IMR-90 (cell line): ENCODE measurements at regions not wholly inside any gene's neighbourhood (a gene's known extent, or its start where the extent isn't known, plus 50 kb on each side); places are given as distances from the start of the nearest gene placed in this dataset.
"Not testable (repeated sequence)": the region's sequence is repeated elsewhere in the genome, so short reads cannot be mapped to it uniquely, and the experiment has no call there.

Experiments
- ATAC-seq: fragments of 200-7000 bp; cut with Tn5 transposase; 2 replicates; pipeline ENCODE4 v1.9.1; 2020; ENCODE audit warnings: low read depth, mild to moderate bottlenecking, moderate library complexity
- BruUV-seq: library from RNA; stranded (reverse); fragments of 400-500 nt; replicated peaks from 2 replicates; lab custom pipeline; 2021; lab: Mats Ljungman, UMichigan
- CTCF ChIA-PET: fragments of 300-600 bp; formaldehyde crosslinking; extraction: SDS; loops from one replicate; lab custom pipeline; 2021; ENCODE audit warnings: antibody characterized with exemption; lab: Yijun Ruan, JAX
- POLR2A ChIA-PET: fragments of 300-600 bp; sonication (Branson Sonifier 250); formaldehyde crosslinking; loops from one replicate; lab custom pipeline; 2022; ENCODE audit warnings: antibody characterized with exemption; ENCODE audit not compliant: unreplicated experiment; lab: Charles Lee
- DNase-seq: peaks from one replicate; pipeline ENCODE4 v3.0.0; 2013
- H2AFZ ChIP-seq: replicated peaks from 2 replicates; pipeline ENCODE3; 2013; ENCODE audit warnings: low read length, mild to moderate bottlenecking; ENCODE audit not compliant: poor library complexity
- H2AK5ac ChIP-seq: 2 replicates; pipeline ENCODE4 v1.6.1; 2013; ENCODE audit warnings: low read depth, low read length, inconsistent platforms
- H2AK9ac ChIP-seq: replicated peaks from 2 replicates; pipeline ENCODE3; 2013; ENCODE audit warnings: mild to moderate bottlenecking, low read depth, low read length, moderate library complexity; ENCODE audit not compliant: poor library complexity
- H2BK120ac ChIP-seq: 2 replicates; pipeline ENCODE4 v1.6.1; 2013; ENCODE audit warnings: low read depth, low read length, inconsistent platforms
- H2BK15ac ChIP-seq: 3 replicates; pipeline ENCODE4 v1.6.1; 2013; ENCODE audit warnings: low read depth, low read length, inconsistent platforms
- H2BK20ac ChIP-seq: 2 replicates; pipeline ENCODE4 v1.6.1; 2013; ENCODE audit warnings: low read depth, mild to moderate bottlenecking, inconsistent platforms, low read length, moderate library complexity
- H2BK5ac ChIP-seq: 2 replicates; pipeline ENCODE4 v1.6.1; 2013; ENCODE audit warnings: mild to moderate bottlenecking, low read depth, low read length, inconsistent platforms; ENCODE audit not compliant: poor library complexity, severe bottlenecking
- H3K14ac ChIP-seq: replicated peaks from 2 replicates; pipeline ENCODE4 v1.6.1; 2013; ENCODE audit warnings: low read depth, low read length, inconsistent platforms
- H3K18ac ChIP-seq: 2 replicates; pipeline ENCODE4 v1.6.1; 2013; ENCODE audit warnings: low read depth, low read length, control low read depth
- H3K23ac ChIP-seq: 2 replicates; pipeline ENCODE4 v1.6.1; 2013; ENCODE audit warnings: low read depth, low read length, inconsistent platforms
- H3K27ac ChIP-seq: 2 replicates; pipeline ENCODE4 v1.5.1; 2013; ENCODE audit warnings: mild to moderate bottlenecking, control low read depth, low read length; ENCODE audit not compliant: insufficient read depth
- H3K27me3 ChIP-seq: 2 replicates; pipeline ENCODE4 v1.6.1; 2013; ENCODE audit warnings: low read length; ENCODE audit not compliant: control insufficient read depth, insufficient read depth
- H3K36me3 ChIP-seq: 2 replicates; pipeline ENCODE4 v1.6.1; 2013; ENCODE audit warnings: low read length, mixed read lengths; ENCODE audit not compliant: control insufficient read depth, insufficient read depth
- H3K4ac ChIP-seq: 2 replicates; pipeline ENCODE4 v1.6.1; 2013; ENCODE audit warnings: low read depth, low read length, inconsistent platforms
- H3K4me1 ChIP-seq: 2 replicates; pipeline ENCODE4 v1.6.1; 2013; ENCODE audit warnings: low read length, mixed read lengths; ENCODE audit not compliant: control insufficient read depth, insufficient read depth
- H3K4me2 ChIP-seq: 2 replicates; pipeline ENCODE4 v1.6.1; 2013; ENCODE audit warnings: low read depth, mild to moderate bottlenecking, control low read depth, low read length, moderate library complexity
- H3K4me3 ChIP-seq: 2 replicates; pipeline ENCODE4 v1.5.1; 2013; ENCODE audit warnings: low read depth, mild to moderate bottlenecking, control low read depth, low read length, moderate library complexity; ENCODE audit not compliant: insufficient read depth
- H3K56ac ChIP-seq: 2 replicates; pipeline ENCODE4 v1.6.1; 2013; ENCODE audit warnings: low read length, inconsistent platforms; ENCODE audit not compliant: insufficient read depth; ENCODE audit errors: extremely low read depth
- H3K79me1 ChIP-seq, 2 experiments: 2 replicates each; pipeline ENCODE4 v1.6.1; 2013; ENCODE audit warnings: low read length in 2 of 2, inconsistent platforms in 1 of 2, low read depth in 1 of 2
- H3K9ac ChIP-seq: 2 replicates; pipeline ENCODE4 v1.6.1; 2013; ENCODE audit warnings: low read depth, low read length, control low read depth
- H3K9me1 ChIP-seq: 2 replicates; pipeline ENCODE4 v1.6.1; 2013; ENCODE audit warnings: low read length, inconsistent platforms; ENCODE audit not compliant: insufficient read depth
- H3K9me3 ChIP-seq: 2 replicates; pipeline ENCODE4 v1.6.1; 2013; ENCODE audit warnings: low read length; ENCODE audit not compliant: control insufficient read depth, insufficient read depth
- H4K20me1 ChIP-seq: 2 replicates; pipeline ENCODE4 v1.6.1; 2013; ENCODE audit warnings: low read length, inconsistent platforms; ENCODE audit not compliant: insufficient read depth
- H4K5ac ChIP-seq: 2 replicates; pipeline ENCODE4 v1.6.1; 2013; ENCODE audit warnings: mild to moderate bottlenecking, low read depth, low read length, control low read depth
- H4K8ac ChIP-seq, 2 experiments: 2 replicates each; pipeline ENCODE4 v1.6.1; 2013; ENCODE audit warnings: low read depth in 2 of 2, low read length in 2 of 2, control low read depth in 1 of 2, inconsistent platforms in 1 of 2
- H4K91ac ChIP-seq: 2 replicates; pipeline ENCODE4 v1.6.1; 2013; ENCODE audit warnings: low read depth, low read length, inconsistent platforms; ENCODE audit not compliant: insufficient read depth
- WGBS, 2 experiments: methylation state at CpG; one replicate each; pipeline versions ENCODE4 v1.1.5 to v1.1.7; 2013; ENCODE audit warnings: missing lambda C conversion rate in 2 of 2; ENCODE audit not compliant: insufficient read length in 1 of 2; ENCODE audit errors: extremely low coverage in 2 of 2; 5-methylcytosine and 5-hydroxymethylcytosine counted together
- dilution Hi-C: fragments of 300-500 bp; cut with HindIII; formaldehyde crosslinking; loops from one replicate; pipeline ENCODE4 v1.14.3; 2018; ENCODE audit warnings: low sequenced_read_pairs; ENCODE audit not compliant: unreplicated experiment
- in situ Hi-C: fragments of 300-500 bp; cut with MboI; formaldehyde crosslinking; loops from 3 replicates; pipeline ENCODE4 v1.14.3; 2019; ENCODE audit warnings: low sequenced_read_pairs, inconsistent platforms, mixed read lengths
- intact Hi-C: fragments of 100-400 bp; cut with micrococcal nuclease; formaldehyde crosslinking; loops from 2 replicates; pipeline ENCODE4 v1.10.0; 2022

DNA sequence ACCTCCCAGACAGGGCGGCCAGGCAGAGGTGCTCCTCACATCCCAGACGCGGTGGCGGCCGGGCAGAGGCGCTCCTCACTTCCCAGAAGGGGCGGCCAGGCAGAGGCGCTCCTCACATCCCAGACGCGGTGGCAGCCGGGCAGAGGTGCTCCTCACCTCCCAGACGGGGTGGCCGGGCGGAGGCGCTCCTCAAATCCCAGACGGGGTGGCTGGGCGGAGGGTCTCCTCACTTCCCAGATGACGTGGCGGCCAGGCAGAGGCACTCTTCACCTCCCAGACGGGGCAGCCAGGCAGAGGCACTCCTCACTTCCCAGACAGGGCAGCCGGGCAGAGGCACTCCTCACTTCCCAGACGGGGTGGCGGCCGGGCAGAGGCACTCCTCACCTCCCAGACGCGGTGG, 247.7 kb upstream of the USP9Y start:
- H3K4ac ChIP-seq, H4K5ac ChIP-seq, CTCF ChIA-PET, H4K91ac ChIP-seq, H3K9me1 ChIP-seq, H3K9me3 ChIP-seq, H3K4me2 ChIP-seq, in situ Hi-C loops, H4K8ac ChIP-seq, BruUV-seq, H3K9ac ChIP-seq, dilution Hi-C loops, H2BK120ac ChIP-seq, intact Hi-C loops, H2AK9ac ChIP-seq, H3K14ac ChIP-seq, H3K36me3 ChIP-seq, H3K4me3 ChIP-seq, POLR2A ChIA-PET, H2BK15ac ChIP-seq, H3K27ac ChIP-seq, H3K56ac ChIP-seq, H2BK5ac ChIP-seq, DNase-seq, H3K4me1 ChIP-seq, H4K20me1 ChIP-seq, H2AFZ ChIP-seq, H3K79me1 ChIP-seq, H2AK5ac ChIP-seq, H3K18ac ChIP-seq, H3K27me3 ChIP-seq, ATAC-seq, H2BK20ac ChIP-seq, H3K23ac ChIP-seq: not testable (repeated sequence)
- WGBS, 2 experiments: no CpG with 5 or more reads among the region's 26 CpGs
